ENCODE measurements at regions not wholly inside any gene's neighbourhood (a gene's known extent, or its start where the extent isn't known, plus 50 kb on each side); places are given as distances from the start of the nearest gene placed in this dataset.
"Not testable (repeated sequence)": the region's sequence is repeated elsewhere in the genome, so short reads cannot be mapped to it uniquely, and the experiment has no call there.

- no peak for DNase-seq (ENCODE audit: low spot score)
Measured at GRCh38 chr1:38746941-38747600, 112.5 kb downstream of the RRAGC start.

GRCh38 chr1:38746402-38746935 lies 113.1 kb downstream of the RRAGC start:
- no peak for DNase-seq (ENCODE audit: low spot score)

- no peak for DNase-seq (ENCODE audit: low spot score)
Measured at GRCh38 chr1:38745476-38746401, 113.8 kb downstream of the RRAGC start.

GRCh38 chr1:38744452-38745350 lies 114.9 kb downstream of the RRAGC start:
- DNase-seq (ENCODE audit: low spot score): no peak

GRCh38 chr1:38743184-38743583 lies 116.4 kb downstream of the RRAGC start:
- no peak for DNase-seq (ENCODE audit: low spot score)

- DNase-seq (ENCODE audit: low spot score): no peak
Measured at GRCh38 chr1:38741341-38741740, 118.2 kb downstream of the RRAGC start.

GRCh38 chr1:38740487-38740886 lies 119.1 kb downstream of the RRAGC start:
- DNase-seq (ENCODE audit: low spot score): no peak

- DNase-seq (ENCODE audit: low spot score): no peak
Measured at GRCh38 chr1:38738207-38738606, 121.4 kb downstream of the RRAGC start.

GRCh38 chr1:38736399-38736798 lies 123.2 kb downstream of the RRAGC start:
- DNase-seq (ENCODE audit: low spot score): no peak

- no peak for DNase-seq (ENCODE audit: low spot score)
Measured at GRCh38 chr1:38735651-38736161, 123.9 kb downstream of the RRAGC start.

GRCh38 chr1:38733761-38734160 lies 125.8 kb downstream of the RRAGC start:
- no peak for DNase-seq (ENCODE audit: low spot score)

GRCh38 chr1:38730511-38731397 lies 128.8 kb downstream of the RRAGC start:
- no peak for DNase-seq (ENCODE audit: low spot score)

GRCh38 chr1:38728585-38728908 lies 131.0 kb downstream of the RRAGC start:
- no peak for DNase-seq (ENCODE audit: low spot score)

GRCh38 chr1:38727684-38728584 lies 131.6 kb downstream of the RRAGC start:
- no peak for DNase-seq (ENCODE audit: low spot score)

GRCh38 chr1:38725321-38725961 lies 134.1 kb downstream of the RRAGC start:
- not testable (repeated sequence) for DNase-seq (ENCODE audit: low spot score)

- no peak for DNase-seq (ENCODE audit: low spot score)
Measured at GRCh38 chr1:38724160-38725131, 135.1 kb downstream of the RRAGC start.

GRCh38 chr1:38721816-38722215 lies 137.8 kb downstream of the RRAGC start:
- no peak for DNase-seq (ENCODE audit: low spot score)

GRCh38 chr1:38719880-38720279 lies 139.7 kb downstream of the RRAGC start:
- no peak for DNase-seq (ENCODE audit: low spot score)
